NCI-H1417 (cell line): ENCODE measurements at regions not wholly inside any gene's neighbourhood (a gene's known extent, or its start where the extent isn't known, plus 50 kb on each side); places are given as distances from the start of the nearest gene placed in this dataset.

Experiments used
- DNase-seq, 3 experiments: peaks; one replicate each; lab custom pipeline; 2025; lab: John Stamatoyannopoulos, UW

DNA sequence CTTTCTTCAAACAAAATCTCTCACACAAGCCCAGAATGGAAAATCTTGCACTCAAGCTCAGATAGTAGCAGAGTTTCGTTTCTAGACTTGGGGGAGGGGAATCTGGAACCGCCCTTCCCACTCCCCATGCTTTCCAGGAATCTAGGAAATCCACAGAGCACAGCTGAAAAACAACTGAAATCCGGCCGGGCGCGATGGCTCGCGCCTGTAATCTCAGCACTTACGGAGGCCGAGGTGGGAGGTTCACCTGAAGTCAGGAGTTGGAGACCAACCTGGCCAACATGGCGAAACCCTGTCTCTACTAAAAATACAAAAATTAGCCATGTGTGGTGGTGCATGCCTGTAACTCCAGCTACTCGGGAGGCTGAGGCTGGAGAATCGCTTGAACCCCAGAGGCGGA, 127.3 kb upstream of the SLC34A2 start:
- DNase-seq = no peak

DNA sequence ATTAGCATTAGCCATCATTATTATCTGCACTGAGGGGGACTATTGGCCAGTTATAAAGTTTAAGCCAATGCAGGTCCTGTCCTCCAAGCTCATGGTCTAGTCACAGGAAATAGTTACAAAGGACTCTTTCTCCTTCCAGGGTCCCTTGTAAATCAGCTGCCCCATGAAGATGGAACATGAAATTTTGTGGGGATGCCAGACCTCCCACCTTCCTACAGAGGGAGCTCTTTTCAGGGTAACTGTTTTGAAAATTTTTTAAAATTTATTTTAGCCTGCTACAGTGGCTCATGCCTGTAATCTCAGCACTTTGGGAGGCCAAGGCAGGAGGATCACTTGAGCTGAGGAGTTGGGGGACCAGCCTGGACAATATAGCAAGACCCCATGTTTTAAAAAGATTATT, 124.4 kb upstream of the SLC34A2 start:
- DNase-seq = no peak

DNA sequence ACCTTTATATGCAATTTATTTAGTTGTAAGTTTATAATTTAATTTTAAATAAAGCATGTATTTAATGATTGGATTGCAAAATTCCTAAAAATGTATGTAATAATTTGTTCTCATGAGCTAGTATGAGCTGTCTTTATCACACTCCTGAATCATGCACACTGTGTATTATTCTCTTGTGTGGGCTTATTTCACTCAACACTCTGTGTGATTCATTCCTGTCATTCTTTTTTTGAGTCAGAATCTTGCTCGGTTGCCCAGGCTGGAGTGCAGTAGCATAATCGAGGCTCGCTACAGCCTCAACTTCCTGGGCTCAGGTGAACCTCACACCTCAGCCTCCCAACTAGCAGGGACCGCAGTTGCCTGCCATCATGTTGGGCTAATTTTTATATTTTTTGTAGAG, 123.1 kb upstream of the SLC34A2 start:
- no peak for DNase-seq

DNA sequence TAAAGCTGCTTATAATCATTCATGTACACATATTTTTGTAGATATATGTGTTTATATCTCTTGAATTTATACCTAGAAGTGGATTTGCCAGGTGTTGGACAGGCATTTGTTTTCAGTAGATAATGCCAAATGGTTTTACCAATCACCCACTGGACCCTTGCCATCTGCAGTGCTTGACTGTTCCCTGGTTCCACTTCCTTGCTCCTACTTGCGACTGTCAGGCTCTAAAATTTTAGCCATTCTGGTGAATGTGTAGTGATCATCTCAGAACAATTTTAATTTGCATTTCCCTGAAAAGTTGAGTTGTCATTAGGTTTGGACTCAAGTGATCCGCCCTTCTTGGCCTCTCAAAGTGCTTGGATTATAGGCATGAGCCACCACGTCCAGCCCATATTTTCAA, 122.4 kb upstream of the SLC34A2 start:
- no peak for DNase-seq

DNA sequence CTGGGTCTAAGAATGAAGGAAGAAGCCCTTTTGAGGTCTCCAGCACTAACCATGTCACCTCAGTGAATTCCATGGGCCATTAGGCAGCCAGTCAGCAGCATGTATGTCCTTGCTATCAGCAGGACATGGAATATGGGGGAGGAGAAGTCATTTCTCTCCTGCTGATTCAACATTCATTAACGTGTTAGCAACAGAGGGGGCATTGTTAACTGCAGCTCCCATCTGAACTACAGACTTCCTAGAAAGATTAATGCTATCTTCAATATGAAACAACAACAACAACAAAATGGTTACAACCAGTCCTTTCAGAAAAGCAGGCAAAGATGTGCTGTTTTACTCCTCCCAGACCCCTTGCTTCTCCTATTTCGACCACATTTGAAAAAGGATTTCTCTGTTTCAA, 120.4 kb upstream of the SLC34A2 start:
- DNase-seq = peak in 2 of 3 experiments; percentile 3 to 11

DNA sequence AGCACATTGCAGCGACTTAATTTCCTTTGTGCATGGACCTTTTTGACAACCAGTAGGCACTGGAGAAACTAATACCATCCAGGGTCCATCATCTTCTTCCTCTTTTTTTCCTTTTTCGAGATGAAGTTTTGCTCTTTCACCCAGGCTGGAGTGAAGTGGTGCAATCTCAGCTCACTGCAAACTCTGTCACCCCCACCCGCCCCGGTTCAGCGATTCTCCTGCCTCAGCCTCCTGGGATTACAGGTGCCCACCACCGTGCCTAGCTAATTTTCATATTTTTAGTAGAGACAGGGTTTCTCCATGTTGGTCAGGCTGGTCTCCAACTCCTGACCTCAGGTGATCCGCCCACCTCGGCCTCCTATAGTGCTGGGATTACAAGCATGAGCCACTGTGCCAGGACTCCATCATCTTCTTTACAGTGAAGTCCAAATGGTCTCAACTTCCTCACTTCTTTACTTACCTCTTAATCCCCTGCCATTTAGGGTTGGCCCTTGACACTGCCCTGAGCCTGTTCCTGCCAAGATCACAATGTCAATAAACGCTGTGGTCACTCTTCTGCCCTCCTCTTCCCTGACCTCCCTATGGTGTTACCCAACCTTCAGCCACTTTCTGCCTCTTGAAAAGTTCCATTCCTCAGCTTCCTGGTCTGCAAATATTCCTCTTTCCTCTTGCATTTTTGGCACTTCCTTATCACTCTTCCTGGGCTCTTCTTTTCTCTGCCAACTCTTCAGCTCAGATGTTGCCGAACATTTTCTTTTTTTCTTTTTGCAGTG, 119.8 kb upstream of the SLC34A2 start:
- DNase-seq = no peak

DNA sequence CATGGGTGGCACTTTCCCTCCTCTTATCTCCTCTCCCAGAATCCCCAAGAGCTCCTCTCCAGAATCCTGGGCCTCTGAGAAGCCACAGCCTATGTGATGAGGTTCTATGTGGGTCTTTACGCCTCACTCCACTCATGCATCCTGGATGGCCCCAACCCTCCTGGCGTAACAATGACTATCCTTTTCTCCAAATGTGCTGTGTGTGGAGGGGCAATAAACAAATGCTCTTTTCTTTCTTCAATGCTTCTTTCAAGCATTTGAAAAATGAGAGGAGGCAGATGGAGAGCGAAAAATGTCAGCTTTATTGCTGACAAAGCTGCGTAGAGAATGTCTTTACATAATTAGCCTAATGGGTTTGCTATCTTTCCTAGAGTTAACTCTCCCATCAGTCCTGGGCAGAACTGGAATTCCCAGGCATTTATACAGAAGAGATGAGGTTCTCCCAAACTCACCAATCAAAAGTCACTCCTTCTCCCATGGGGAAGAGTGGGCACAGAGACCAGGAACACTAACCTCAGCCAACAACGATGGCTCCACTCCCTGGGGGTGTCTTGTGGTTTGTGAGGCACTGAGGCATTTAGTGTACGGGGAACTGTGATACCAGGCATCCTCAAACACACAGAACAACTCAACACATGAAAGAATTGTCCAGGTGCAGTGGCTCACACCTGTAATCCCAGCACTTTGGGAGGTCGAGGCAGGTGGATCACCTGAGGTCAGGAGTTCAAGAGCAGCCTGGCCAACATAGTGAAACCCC, 118.9 kb upstream of the SLC34A2 start:
- DNase-seq = peak in 1 of 3 experiments; percentile 96

DNA sequence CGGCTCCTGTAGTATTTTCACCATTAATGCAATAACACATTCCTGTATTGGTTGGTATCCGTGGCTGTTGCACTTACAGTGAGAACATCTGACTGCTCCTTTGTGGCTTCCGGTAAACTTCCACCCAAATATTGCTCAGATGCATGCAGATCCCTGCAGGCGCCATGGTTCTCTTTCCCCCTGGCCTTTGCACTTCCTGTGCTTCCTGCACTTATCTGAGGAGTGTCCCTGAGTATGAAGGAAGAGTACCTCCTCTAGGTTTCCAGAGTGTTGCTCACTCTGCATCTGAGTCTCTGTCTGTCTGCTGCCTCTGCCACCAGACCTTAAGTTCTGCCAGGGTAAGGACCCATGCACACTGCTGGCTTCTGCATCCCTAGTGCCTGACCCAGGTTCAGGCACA, 117.2 kb upstream of the SLC34A2 start:
- DNase-seq = no peak

DNA sequence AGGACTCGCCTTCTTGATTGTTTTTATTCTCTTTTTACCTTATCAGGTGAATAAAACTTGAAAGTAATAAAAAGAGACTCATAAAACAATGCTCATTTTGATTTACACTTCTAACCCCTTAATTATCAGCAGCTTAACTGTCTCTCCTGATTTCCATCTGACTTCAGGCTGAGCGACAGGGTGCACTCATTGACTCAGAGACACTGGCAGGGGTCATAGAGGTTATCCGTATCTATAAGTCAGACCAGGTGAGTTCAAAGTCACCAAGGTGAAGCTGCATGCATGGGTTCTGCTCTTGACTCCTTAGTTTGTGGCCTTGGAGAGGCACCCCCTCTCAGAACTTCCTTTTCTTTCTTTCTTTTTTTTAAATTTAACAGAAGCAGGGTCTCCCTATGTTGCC, 116.4 kb upstream of the SLC34A2 start:
- DNase-seq = no peak

DNA sequence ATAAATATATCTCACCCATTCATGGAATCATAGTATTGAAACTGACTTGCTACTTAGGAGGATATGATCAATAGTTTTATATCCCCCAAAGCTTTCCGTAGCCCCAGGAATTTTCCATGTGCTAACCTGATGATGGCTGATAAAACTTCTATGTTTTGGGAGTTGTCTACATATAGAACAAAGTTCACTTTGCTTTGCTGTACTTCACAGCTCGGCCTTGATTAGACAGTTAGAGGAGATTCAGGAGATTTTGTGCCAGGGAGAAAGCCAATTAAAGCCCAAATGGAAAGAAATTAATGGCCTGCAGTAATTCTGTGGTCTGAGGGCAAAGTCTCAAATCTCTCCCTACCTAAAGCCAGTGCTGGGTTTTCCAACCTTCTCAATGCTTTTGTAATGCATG, 114.9 kb upstream of the SLC34A2 start:
- no peak for DNase-seq

DNA sequence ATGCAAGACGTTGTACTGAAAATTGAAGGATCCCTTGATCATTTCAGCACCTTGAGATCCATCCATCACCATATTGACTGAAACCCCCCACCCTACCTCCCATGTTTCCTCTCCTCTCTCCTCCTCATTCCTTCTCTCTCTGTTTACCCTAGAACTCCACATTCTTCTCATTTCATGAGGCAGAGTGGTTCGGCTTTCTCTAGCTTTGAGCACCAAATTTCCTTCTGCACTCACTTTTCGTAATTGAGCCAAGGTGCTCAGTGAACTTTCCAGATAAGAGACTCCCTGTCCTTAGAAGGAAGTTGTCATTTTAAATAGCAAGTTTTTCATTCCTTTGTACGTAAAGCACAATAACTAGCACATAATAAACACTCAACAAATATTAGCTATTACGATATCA, 108.3 kb upstream of the SLC34A2 start:
- no peak for DNase-seq

DNA sequence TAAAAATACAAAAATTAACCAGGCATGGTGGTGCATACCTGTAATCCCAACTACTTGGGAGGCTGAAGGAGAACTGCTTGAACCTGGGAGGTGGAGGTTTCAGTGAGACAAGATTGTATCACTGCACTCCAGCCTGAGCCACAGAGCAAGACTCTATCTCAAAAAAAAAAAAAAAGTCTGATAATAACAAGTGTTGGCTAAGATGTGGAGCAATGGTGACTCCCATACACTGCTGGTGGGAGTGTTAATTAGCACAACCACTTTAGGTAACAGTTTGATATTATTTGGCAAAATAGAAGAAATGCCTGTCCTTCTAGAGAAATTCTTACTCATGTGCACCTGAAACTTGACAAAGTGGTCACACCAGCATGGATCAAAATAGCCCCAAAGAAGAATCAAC, 106.2 kb upstream of the SLC34A2 start:
- no peak for DNase-seq

DNA sequence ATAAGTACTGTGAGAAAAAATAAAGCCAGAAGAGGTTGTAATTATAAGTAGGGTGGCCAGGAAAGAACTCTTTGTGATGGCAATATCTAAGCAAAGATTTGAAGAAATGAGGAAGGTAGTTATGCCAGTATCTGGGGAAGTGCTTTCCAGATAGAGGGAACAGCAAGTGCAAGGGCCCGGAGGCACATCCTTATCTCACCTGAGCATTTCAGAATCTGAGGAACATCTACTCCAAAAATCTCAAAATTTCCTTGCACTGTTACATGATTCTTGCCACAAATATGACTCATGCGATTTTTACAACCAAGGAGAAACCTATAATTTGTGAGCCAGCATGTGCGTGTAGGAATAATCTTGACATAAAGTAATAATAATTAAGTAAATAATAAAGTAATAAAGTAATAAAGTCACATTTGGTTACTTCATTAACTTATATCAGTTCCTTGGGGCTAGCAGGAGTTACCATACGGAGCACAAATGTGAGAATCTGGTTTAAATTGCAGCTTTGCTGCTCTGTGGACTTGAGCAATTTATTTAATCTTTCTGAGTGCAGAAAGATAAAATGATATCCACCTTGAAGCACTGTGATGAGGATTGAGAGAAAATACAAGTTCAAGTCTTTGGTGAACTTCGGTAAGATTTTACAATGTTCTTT, 105.1 kb upstream of the SLC34A2 start:
- DNase-seq = no peak

DNA sequence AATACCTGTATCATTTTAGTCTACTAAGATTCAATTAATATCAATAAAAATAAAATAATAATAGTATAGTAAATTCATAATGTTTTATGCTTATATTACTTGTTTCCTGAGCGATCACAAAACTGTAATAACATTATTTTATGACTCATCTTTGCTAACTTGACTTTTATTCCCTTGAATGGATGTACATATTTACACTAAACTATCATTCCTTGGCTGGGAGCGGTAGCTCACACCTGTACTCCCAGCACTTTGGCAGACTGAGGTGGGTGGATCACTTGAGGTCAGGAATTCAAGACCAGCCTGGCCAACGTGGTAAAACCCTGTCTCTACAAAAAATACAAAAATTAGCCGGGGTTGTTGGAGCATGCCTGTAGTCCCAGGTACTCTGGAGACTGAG, 104.0 kb upstream of the SLC34A2 start:
- DNase-seq = no peak

DNA sequence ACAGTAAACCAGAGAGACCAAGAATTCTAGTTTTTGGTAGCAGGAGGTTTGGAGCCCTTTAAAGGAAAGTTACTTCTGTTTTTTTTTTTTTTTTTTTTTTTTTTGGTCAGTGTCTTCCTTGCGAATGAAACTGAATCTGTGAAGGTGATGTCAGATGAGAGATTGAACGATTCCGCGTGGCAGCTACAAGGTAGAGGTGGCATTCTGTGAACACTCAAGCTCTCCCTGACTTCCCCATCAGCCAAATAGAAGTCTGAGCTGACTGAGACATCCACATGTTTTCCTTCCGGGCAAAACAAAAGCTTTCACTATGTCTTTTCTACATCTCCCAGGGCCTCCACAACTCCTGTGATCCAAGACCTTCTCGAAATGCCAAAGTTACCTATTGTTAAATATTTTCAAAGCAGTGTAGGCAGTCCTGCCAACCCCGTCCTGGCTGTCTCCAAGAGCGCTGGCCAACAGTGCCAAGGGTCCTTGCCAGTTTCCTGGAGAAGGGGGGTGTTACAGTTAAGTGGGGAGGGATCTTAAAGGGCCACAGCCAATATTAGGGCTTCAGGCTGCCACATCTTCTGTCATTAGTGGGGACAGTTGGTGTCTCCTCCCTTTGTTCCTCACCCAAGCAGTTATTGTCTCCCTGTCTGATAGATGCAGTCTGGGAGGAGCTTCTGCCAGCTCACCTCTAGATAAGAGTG, 102.9 kb upstream of the SLC34A2 start:
- DNase-seq = no peak

DNA sequence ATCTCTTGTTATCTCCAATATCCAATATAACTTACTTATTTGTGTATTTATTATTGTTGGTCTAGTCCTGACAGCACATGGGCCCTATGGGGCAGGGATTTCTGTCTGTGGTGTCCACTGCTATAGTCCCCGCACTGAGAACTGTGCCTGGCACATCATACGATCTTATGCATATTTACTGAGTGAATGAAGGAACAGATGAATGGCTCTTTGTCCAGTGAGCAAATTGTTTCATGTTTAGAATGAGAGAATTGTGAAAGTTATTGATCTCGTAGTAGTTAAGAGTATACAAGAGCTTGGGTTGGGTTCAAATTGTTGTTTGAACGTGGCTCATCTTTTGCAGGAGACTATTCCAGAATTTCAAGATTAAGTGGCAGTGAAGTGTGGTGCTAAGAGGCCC, 96.1 kb upstream of the SLC34A2 start:
- no peak for DNase-seq

DNA sequence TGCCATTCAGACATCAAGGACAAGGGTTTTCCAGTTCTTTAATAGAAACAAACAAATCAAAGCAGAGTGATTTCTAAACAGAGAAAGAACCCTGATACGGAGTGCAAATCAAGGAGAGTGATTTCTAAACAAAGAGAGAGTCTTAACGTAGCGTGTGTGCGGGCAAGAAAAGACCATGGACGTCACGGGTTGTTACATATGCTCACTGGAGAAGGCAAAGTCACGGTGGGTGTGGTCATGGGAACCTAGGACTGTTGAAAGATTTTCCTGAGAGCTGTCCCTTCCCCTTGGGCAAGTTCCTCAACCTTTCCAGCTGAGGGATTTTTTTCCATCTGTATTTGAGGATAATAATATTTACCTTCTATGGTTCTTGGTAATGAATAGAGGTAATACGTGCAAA, 95.0 kb upstream of the SLC34A2 start:
- DNase-seq = peak in 1 of 3 experiments; percentile 71

DNA sequence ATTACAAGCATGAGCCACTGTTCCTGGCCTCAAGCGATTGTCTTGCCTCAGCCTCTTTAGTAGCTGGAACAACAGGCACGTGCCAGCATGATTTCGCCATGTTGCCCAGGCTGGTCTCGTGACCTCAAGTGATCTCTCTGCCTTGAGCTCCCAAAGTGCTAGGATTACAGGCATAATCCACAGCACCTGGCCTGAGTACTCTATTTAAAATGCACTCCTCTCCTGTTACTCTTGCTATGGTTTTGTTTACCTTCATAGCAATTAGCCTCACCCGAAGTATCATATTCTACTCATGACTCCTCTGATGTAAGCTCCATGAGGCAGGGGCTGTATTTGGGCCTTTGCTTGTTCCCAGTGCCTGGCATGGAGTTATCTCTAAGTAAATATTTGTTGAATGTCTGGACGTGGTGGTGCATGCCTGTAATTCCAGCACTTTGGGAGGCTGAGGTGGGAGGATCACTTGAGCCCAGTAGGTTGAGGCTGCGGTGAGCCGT, 92.5 kb upstream of the SLC34A2 start:
- DNase-seq = peak; percentile 60 to 91 (median 79)

DNA sequence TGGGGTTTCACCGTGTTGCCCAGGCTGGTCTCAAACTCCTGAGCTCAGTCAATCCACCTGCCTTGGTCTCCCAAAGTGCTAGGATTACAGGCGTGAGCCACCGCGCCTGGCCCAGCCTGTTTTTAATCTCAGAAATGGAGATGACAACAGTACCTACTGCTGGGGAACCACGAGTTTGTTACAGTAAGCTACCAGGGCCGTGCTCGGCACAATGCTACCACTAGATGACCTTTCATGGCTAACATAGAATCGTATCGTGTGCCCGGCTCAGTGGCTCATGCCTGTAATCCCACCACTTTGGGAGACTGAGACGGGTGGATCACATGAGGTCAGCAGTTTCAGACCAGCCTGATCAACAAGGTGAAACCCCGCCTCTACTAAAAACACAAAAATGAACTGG, 90.8 kb upstream of the SLC34A2 start:
- no peak for DNase-seq

DNA sequence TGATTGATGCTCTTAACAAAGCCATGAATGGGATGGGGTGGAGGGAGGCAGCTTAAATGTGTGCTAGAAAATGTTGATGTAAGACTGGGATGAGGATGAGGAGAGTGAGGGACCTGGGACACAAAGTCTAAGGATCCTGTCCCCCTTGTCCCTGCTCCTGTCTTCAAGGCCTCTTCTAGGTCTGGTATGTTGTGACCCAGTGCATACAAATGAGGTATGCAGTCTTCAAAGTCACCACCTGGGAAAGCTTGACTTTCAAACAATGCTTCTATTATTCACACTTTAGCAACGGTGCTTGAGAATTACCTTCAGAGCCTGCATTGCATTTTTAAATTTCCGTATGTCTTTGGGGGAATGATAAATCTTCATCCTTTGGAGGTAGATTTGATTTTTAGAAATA, 88.4 kb upstream of the SLC34A2 start:
- no peak for DNase-seq

DNA sequence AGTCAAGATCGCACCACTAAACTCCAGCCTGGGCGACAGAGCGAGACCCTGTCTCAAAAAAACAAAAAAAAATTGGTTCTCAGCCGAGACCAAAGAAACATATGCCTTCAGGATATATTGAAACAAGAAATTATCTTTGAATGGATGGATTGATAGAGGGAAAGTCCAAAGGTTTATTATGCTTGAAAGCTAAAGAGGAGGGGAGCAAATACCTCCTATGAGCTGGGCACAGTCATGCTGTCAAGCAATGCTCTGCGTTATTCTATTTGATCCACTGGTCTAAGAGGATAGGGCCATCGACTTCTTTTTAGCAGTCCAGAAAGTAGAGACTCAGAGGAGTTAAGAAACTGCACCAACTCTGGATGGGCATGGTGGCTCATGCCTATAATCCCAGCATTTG, 85.9 kb upstream of the SLC34A2 start:
- no peak for DNase-seq

DNA sequence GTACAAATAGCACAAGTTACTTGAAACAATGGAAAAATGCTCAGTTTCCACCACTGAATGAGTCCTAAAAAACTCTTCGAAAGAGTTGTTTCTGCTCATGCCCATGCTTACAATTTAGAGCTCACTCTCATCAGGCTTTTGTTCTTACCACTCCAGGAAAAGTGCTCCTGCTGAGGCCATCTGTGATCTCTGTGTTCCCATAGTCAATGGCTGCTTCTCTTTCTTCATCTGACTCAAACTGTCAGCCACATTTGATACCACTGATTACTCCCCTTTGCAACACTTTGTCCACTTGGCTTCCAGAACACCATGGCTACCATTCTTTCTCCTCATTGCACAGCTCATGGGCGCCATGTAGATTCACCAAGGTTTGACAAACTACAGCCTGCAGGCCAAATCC, 80.0 kb upstream of the SLC34A2 start:
- DNase-seq = no peak
